Nephron progenitor cell (in vitro differentiated cells): ENCODE measurements at regions not wholly inside any gene's neighbourhood (a gene's known extent, or its start where the extent isn't known, plus 50 kb on each side); places are given as distances from the start of the nearest gene placed in this dataset.

Source experiments
- DNase-seq: peaks from one replicate; pipeline ENCODE4 v3.0.0; 2021
- H3K27ac Mint-ChIP-seq: 2 replicates; pipeline ENCODE4 v1.8.0; 2021; ENCODE audit warnings: mild to moderate bottlenecking, moderate library complexity, mixed read lengths
- H3K27me3 Mint-ChIP-seq: 2 replicates; pipeline ENCODE4 v1.8.0; 2021; ENCODE audit warnings: mild to moderate bottlenecking, low read depth, mixed read lengths; ENCODE audit not compliant: poor library complexity
- H3K36me3 Mint-ChIP-seq: 2 replicates; pipeline ENCODE4 v1.8.0; 2021; ENCODE audit warnings: low read depth, mixed read lengths
- H3K4me1 Mint-ChIP-seq: 2 replicates; pipeline ENCODE4 v1.8.0; 2021; ENCODE audit warnings: mixed read lengths
- H3K4me3 Mint-ChIP-seq: 2 replicates; pipeline ENCODE4 v1.8.0; 2021; ENCODE audit warnings: mild to moderate bottlenecking, moderate library complexity, mixed read lengths
- H3K9me3 Mint-ChIP-seq: 2 replicates; pipeline ENCODE4 v1.8.0; 2021; ENCODE audit warnings: mild to moderate bottlenecking, moderate library complexity, mixed read lengths
- TF ChIP-seq, protein P1 (sequence below): fragments of 200-600 bp; sonication (generic); IDR thresholded peaks from 2 replicates; pipeline ENCODE4 v1.5.0; 2021; ENCODE audit warnings: antibody characterized with exemption

DNA sequence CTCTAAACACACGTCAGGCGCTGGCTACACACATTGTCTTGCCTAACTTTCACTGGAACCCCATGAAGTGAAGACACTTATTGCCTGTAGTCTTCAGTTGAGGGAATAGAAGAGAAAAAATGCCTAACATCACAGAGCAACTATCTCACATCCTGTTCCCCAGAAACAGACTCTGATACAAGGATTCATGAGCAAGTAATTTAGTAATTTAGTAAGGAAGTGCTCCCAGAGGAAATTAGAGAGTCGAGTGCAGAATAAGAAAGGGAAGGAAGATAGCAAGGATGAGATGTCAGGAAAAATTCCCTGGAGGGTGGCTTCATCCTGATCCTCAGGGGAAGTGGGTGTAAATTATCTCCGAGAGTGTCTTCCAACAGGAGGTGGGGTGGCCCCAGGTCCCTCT, 104.0 kb downstream of the FOXA2 start:
- H3K9me3 Mint-ChIP-seq, result peaks cover 30% of the 10 kb centered on the region
- H3K4me1 Mint-ChIP-seq, result peaks cover 6% of the 10 kb centered on the region
- TF ChIP-seq, protein P1, sequence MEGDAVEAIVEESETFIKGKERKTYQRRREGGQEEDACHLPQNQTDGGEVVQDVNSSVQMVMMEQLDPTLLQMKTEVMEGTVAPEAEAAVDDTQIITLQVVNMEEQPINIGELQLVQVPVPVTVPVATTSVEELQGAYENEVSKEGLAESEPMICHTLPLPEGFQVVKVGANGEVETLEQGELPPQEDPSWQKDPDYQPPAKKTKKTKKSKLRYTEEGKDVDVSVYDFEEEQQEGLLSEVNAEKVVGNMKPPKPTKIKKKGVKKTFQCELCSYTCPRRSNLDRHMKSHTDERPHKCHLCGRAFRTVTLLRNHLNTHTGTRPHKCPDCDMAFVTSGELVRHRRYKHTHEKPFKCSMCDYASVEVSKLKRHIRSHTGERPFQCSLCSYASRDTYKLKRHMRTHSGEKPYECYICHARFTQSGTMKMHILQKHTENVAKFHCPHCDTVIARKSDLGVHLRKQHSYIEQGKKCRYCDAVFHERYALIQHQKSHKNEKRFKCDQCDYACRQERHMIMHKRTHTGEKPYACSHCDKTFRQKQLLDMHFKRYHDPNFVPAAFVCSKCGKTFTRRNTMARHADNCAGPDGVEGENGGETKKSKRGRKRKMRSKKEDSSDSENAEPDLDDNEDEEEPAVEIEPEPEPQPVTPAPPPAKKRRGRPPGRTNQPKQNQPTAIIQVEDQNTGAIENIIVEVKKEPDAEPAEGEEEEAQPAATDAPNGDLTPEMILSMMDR, result no peak

DNA sequence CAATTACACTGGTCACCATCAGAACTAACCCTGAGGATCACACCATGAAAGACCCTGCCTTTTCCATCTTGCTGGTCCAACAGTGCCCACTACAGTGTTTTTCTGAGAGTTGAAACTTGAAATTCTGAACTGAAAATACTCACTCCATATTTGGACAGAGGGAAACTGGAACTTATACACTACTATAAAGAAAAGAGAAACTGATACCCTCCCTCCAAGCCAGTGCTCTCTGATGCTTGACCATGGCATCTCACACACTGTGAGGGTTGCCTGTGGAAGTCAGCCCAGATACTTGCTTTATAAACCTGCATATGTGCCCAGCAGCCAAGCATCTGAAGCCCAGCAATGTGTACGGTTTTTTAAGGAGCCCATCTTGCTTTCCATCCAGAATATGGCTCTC, 108.7 kb downstream of the FOXA2 start:
- Mint-ChIP-seq H3K27ac (no peak overlapping the region), H3K36me3 (no peaks in the 10 kb centered on the region), H3K4me3 (no peak overlapping the region), H3K27me3 (peaks cover 3% of the 10 kb centered on the region), H3K9me3 (peaks cover 25% of the 10 kb centered on the region), H3K4me1 (peaks cover 6% of the 10 kb centered on the region)
- TF ChIP-seq, protein P1, result no peak
- DNase-seq, result no peak

More for the DNA sequence above, 104.0 kb downstream of the FOXA2 start:
- H3K27ac Mint-ChIP-seq, result no peak overlapping the region
- H3K36me3 Mint-ChIP-seq, result no peaks in the 10 kb centered on the region
- H3K4me3 Mint-ChIP-seq, result no peak overlapping the region
- H3K27me3 Mint-ChIP-seq, result peaks cover 7% of the 10 kb centered on the region
- DNase-seq, result no peak

DNA sequence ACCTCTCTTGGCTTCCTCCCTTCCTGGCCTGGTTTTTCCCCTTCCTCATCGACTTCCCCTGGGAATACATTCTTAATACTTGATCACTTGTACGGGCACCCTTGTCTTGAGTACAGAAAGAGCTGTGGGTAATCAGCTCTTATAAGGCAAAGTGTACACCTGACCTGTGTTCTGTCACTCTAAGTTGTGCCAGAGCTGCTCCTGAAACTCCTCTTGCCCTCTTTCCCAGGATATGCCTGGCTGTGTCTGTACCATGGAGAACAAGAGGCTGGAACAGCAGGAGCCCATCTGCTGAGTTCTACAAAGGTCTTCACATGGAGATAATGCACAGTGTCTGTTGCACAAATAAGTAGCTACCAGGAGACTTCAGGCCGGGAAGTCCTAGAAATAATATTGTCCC, 110.1 kb downstream of the FOXA2 start:
- TF ChIP-seq, protein P1, result no peak
- no peaks in the 10 kb centered on the region for H3K27me3 Mint-ChIP-seq
- no peak overlapping the region for H3K4me3 Mint-ChIP-seq
- DNase-seq, result no peak
- peaks cover 6% of the 10 kb centered on the region for H3K4me1 Mint-ChIP-seq
- H3K27ac Mint-ChIP-seq, result no peak overlapping the region
- peaks cover 25% of the 10 kb centered on the region for H3K9me3 Mint-ChIP-seq
- no peaks in the 10 kb centered on the region for H3K36me3 Mint-ChIP-seq

DNA sequence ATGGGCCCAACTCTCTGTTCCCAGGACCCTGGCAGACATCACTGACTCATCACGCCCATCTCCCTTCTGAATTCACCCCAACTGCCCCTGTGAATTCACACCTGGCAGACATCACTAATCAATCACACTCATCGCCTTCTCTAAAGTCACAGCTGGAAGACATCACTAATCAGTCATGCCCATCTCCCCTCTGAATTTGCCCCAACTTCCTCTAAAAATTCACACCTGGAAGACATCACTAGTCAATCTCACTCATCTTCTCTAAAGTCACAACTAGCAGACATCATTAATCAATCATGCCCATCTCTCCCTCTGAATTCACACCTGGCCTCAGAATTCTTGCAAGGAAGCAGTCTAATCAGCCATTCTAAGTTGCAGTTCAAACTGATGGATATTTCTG, 111.1 kb downstream of the FOXA2 start:
- H3K4me1 Mint-ChIP-seq, result peaks cover 6% of the 10 kb centered on the region
- no peaks in the 10 kb centered on the region for H3K27me3 Mint-ChIP-seq
- H3K36me3 Mint-ChIP-seq, result no peaks in the 10 kb centered on the region
- no peak overlapping the region for H3K4me3 Mint-ChIP-seq
- H3K9me3 Mint-ChIP-seq, result peaks cover 17% of the 10 kb centered on the region
- H3K27ac Mint-ChIP-seq, result no peak overlapping the region
- TF ChIP-seq, protein P1, result no peak
- no peak for DNase-seq

DNA sequence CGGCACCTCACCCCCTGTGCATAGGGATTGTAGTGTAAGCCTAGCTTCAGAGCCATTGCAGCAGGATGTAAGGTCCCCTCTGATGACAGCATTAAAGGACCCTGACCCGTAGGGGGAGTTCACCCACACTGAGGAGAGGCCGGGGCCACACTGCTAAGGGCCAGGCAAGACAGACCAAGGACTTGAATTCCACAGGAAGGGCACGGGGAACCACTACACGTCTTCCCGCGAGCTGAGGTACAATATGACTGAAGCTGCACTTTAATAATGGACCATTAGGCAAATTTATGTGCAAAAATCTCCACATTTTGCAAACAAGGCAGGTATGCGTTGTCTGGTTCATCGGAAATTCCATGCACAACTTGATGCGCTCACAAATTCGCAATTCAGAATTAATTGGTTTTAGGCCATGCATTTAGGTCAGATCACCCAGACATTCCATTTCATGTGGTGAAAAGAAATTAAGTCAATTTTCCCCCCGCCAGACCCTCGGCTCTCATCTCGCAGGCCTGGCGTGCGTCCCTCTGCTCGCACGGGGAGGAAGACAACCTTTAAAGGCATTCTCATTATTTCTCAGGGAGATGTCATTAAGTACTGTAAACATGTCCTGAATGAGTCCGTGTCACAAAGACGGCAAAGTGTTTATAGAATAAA, 111.8 kb downstream of the FOXA2 start:
- Mint-ChIP-seq H3K4me3 (no peak overlapping the region), H3K27me3 (peaks cover 5% of the 10 kb centered on the region), H3K9me3 (peaks cover 11% of the 10 kb centered on the region), H3K27ac (no peak overlapping the region), H3K36me3 (no peaks in the 10 kb centered on the region), H3K4me1 (peaks cover 6% of the 10 kb centered on the region)
- TF ChIP-seq, protein P1, result no peak
- DNase-seq, result no peak

DNA sequence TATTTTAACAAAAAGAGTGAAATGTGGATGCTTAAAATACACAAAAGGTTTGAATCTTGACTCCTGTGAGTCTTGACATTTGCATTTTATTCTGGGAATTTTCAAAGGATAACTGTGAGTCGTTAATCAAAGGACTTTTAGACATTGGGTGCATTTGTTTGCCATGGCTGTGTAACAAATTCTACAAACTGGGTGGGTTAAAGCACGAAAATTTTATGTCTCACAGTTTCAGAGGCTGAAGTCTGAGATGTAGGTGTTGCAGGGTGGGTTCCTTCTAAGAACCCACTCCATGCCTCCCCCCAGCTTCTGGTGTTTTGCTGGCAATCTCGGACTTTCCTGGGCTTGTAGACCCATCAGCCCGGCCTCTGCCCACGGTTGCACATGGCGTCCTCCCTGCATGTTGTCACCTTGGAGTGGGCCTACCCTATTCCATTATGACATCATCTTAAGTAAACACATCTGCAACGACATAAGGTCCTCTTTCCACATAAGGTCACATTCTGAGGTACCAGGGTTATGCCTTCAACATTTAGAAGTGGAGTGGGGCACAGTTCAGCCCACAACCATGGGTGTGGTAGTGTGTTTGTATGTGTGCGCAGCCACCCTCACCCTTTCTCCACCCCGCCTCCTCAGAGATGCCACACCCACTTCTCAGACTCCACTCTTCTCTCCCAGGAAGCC, 113.1 kb downstream of the FOXA2 start:
- Mint-ChIP-seq H3K4me3 (no peak overlapping the region), H3K9me3 (peaks cover under 1% of the 10 kb centered on the region), H3K27ac (no peak overlapping the region), H3K27me3 (peaks cover 6% of the 10 kb centered on the region), H3K4me1 (peaks cover 7% of the 10 kb centered on the region), H3K36me3 (no peaks in the 10 kb centered on the region)
- no peak for DNase-seq
- TF ChIP-seq, protein P1, result no peak
